Keratinocyte (primary cell): ENCODE measurements at regions not wholly inside any gene's neighbourhood (a gene's known extent, or its start where the extent isn't known, plus 50 kb on each side); places are given as distances from the start of the nearest gene placed in this dataset.

ENCODE experiments used
- DNase-seq: peaks from one replicate; pipeline ENCODE4 v3.0.0-alpha.2; 2011; ENCODE audit warnings: low read depth, missing footprints, low spot score
- FAIRE-seq: peaks from 2 replicates; lab custom pipeline; 2011; peaks lifted over from hg19 to GRCh38; lab: Jason Lieb, UNC
- H2AFZ ChIP-seq: 2 replicates; pipeline ENCODE4 v1.6.0; 2012; ENCODE audit warnings: low read length, control low read depth, inconsistent platforms; ENCODE audit not compliant: control insufficient read depth
- H3K27ac ChIP-seq: 2 replicates; pipeline ENCODE4 v1.5.1; 2011; ENCODE audit warnings: low read length; ENCODE audit not compliant: control insufficient read depth, insufficient read depth
- H3K27me3 ChIP-seq: 3 replicates; pipeline ENCODE4 v1.6.0; 2011; ENCODE audit warnings: low read length; ENCODE audit not compliant: control insufficient read depth, insufficient read depth; ENCODE audit errors: extremely low read depth
- H3K36me3 ChIP-seq, 2 experiments: 2 replicates in 1 of 2; 3 replicates in 1 of 2; pipeline ENCODE4 v1.5.1; 2011; ENCODE audit warnings: low read length in 2 of 2, mild to moderate bottlenecking in 1 of 2; ENCODE audit not compliant: control insufficient read depth in 2 of 2, insufficient read depth in 2 of 2; ENCODE audit errors: extremely low read depth in 1 of 2
- H3K4me1 ChIP-seq: 3 replicates; pipeline ENCODE4 v1.5.1; 2011; ENCODE audit warnings: low read length; ENCODE audit not compliant: control insufficient read depth, insufficient read depth; ENCODE audit errors: extremely low read depth
- H3K4me2 ChIP-seq: 3 replicates; pipeline ENCODE4 v1.6.0; 2011; ENCODE audit warnings: low read depth, low read length; ENCODE audit not compliant: control insufficient read depth, insufficient read depth; ENCODE audit errors: extremely low read depth
- H3K4me3 ChIP-seq, 3 experiments: fragments of 200-600 bp in 1 of 3; sonication (generic) in 1 of 3; 2 replicates in 2 of 3; 3 replicates in 1 of 3; pipeline ENCODE4 v1.5.1; 2011 to 2016; ENCODE audit warnings: low read length in 3 of 3, mild to moderate bottlenecking in 3 of 3, control low read depth in 2 of 3, inconsistent platforms in 1 of 3, low read depth in 1 of 3, mixed read lengths in 1 of 3, mixed run types in 1 of 3, moderate library complexity in 1 of 3; ENCODE audit not compliant: control insufficient read depth in 2 of 3, insufficient read depth in 2 of 3; ENCODE audit errors: extremely low read depth in 1 of 3
- H3K79me2 ChIP-seq: 2 replicates; pipeline ENCODE4 v1.6.0; 2012; ENCODE audit warnings: low read length; ENCODE audit not compliant: control insufficient read depth, insufficient read depth
- H3K9ac ChIP-seq: 3 replicates; pipeline ENCODE4 v1.6.0; 2011; ENCODE audit warnings: low read length; ENCODE audit not compliant: control insufficient read depth, insufficient read depth; ENCODE audit errors: extremely low read depth
- H3K9me1 ChIP-seq: 3 replicates; pipeline ENCODE4 v1.6.0; 2011; ENCODE audit warnings: low read length; ENCODE audit not compliant: control insufficient read depth, insufficient read depth; ENCODE audit errors: extremely low read depth
- H3K9me3 ChIP-seq: 2 replicates; pipeline ENCODE4 v1.5.1; 2012; ENCODE audit warnings: low read depth, low read length; ENCODE audit not compliant: control insufficient read depth
- H4K20me1 ChIP-seq: 3 replicates; pipeline ENCODE4 v1.6.0; 2011; ENCODE audit warnings: low read length; ENCODE audit not compliant: control insufficient read depth, insufficient read depth; ENCODE audit errors: extremely low read depth
- CTCF ChIP-seq, 3 experiments: IDR thresholded peaks in 1 of 3; conservative IDR thresholded peaks in 1 of 3; optimal IDR thresholded peaks in 1 of 3; 2 replicates in 2 of 3; 3 replicates in 1 of 3; pipeline versions ENCODE3 to v1.5.1; 2011; ENCODE audit warnings: low read length in 3 of 3, mild to moderate bottlenecking in 3 of 3, moderate library complexity in 2 of 3, control low read depth in 1 of 3, inconsistent platforms in 1 of 3; ENCODE audit not compliant: insufficient read depth in 2 of 3; ENCODE audit errors: extremely low read depth in 1 of 3
- EZH2 ChIP-seq: IDR thresholded peaks from one replicate; pipeline ENCODE4 v1.6.1; 2012; ENCODE audit warnings: inconsistent platforms, mild to moderate bottlenecking, low read length, moderate library complexity
- dilution Hi-C: fragments of 300-500 bp; cut with MboI; formaldehyde crosslinking; loops from one replicate; pipeline ENCODE4 v1.7.0; 2020; ENCODE audit warnings: low sequenced_read_pairs; ENCODE audit not compliant: extremely low pct_ligation_motif_present

GRCh38 chr16:86826941-86827340, 248.6 kb downstream of the FOXL1 start:
- FAIRE-seq (no peak), DNase-seq (no peak)
- TF ChIP-seq EZH2 (no peak), CTCF (optimal IDR thresholded peaks at IDR 0.05 in 1 of 3, IDR thresholded peaks at IDR 0.05 in 1 of 3, conservative IDR thresholded peaks at IDR 0.05 in 1 of 3; ENCODE audit: extremely low read depth in 1 of 3, insufficient read depth in 2 of 3, low read length in 3 of 3) (no peak)
- Histone ChIP-seq H3K4me1 (no peaks in the 10 kb centered on the region), H2AFZ (no peak overlapping the region), H3K27me3 (peaks cover 35% of the 10 kb centered on the region), H3K9me3 (no peaks in the 10 kb centered on the region), H4K20me1 (no peaks in the 10 kb centered on the region), H3K9me1 (no peaks in the 10 kb centered on the region), H3K36me3 (no peaks in the 10 kb centered on the region), H3K4me2 (no peak overlapping the region), H3K27ac (no peak overlapping the region), H3K4me3 (no peak overlapping the region), H3K9ac (no peak overlapping the region), H3K79me2 (no peaks in the 10 kb centered on the region)
- dilution Hi-C loops: no loop called here

GRCh38 chr16:86827521-86827920, 249.2 kb downstream of the FOXL1 start:
- H3K4me2 ChIP-seq: no peak overlapping the region
- H3K27ac ChIP-seq: no peak overlapping the region
- FAIRE-seq (no peak), DNase-seq (no peak)
- no peaks in the 10 kb centered on the region for H3K36me3 ChIP-seq
- no peaks in the 10 kb centered on the region for H3K4me1 ChIP-seq
- no peaks in the 10 kb centered on the region for H3K9me3 ChIP-seq
- no peaks in the 10 kb centered on the region for H3K79me2 ChIP-seq
- H3K9ac ChIP-seq: no peak overlapping the region
- no peaks in the 10 kb centered on the region for H4K20me1 ChIP-seq
- dilution Hi-C loops: no loop called here
- no peak for TF ChIP-seq EZH2
- TF ChIP-seq CTCF (optimal IDR thresholded peaks at IDR 0.05 in 1 of 3, IDR thresholded peaks at IDR 0.05 in 1 of 3, conservative IDR thresholded peaks at IDR 0.05 in 1 of 3; ENCODE audit: extremely low read depth in 1 of 3, insufficient read depth in 2 of 3, low read length in 3 of 3): no peak
- no peak overlapping the region for H2AFZ ChIP-seq
- H3K9me1 ChIP-seq: no peaks in the 10 kb centered on the region
- H3K27me3 ChIP-seq: peaks cover 35% of the 10 kb centered on the region
- no peak overlapping the region for H3K4me3 ChIP-seq
